Thyroid gland (tissue), 4 donors: ENCODE measurements at regions not wholly inside any gene's neighbourhood (a gene's known extent, or its start where the extent isn't known, plus 50 kb on each side); places are given as distances from the start of the nearest gene placed in this dataset.

Source experiments
- CTCF ChIP-seq, 6 experiments: fragments of 200-600 bp in 3 of 6; fragments of 450-650 bp in 3 of 6; sonication (generic) in 3 of 6; IDR thresholded peaks; one replicate each; pipeline ENCODE4 v1.5.1; 2016 to 2019; ENCODE audit warnings: antibody characterized with exemption in 6 of 6, mild to moderate bottlenecking in 2 of 6, inconsistent platforms in 1 of 6, moderate library complexity in 1 of 6
- POLR2A ChIP-seq, 2 donors: fragments of 450-650 bp; IDR thresholded peaks; one replicate each; pipeline ENCODE4 v1.6.1; 2017; ENCODE audit warnings: antibody characterized with exemption in 2 of 2, mild to moderate bottlenecking in 2 of 2, moderate library complexity in 1 of 2

- no peak for TF ChIP-seq CTCF (IDR thresholded peaks at IDR 0.05)
- no peak for TF ChIP-seq POLR2A (IDR thresholded peaks at IDR 0.05)
Measured at GRCh38 chrX:26922278-26922677, 540.9 kb downstream of the PPP4R3C start.
